Neural progenitor cell (in vitro differentiated cells): ENCODE measurements at regions not wholly inside any gene's neighbourhood (a gene's known extent, or its start where the extent isn't known, plus 50 kb on each side); places are given as distances from the start of the nearest gene placed in this dataset.

ENCODE experiments used
- CTCF ChIP-seq: fragments of 200-600 bp; sonication (generic); IDR thresholded peaks from 2 replicates; pipeline ENCODE4 v1.5.1; 2017; ENCODE audit warnings: antibody characterized with exemption, mild to moderate bottlenecking
- EZH2 ChIP-seq: fragments of 200-600 bp; sonication (generic); IDR thresholded peaks from 2 replicates; pipeline ENCODE4 v1.6.1; 2017; ENCODE audit warnings: antibody characterized with exemption, mild to moderate bottlenecking, moderate library complexity
- EZH2phosphoT487 ChIP-seq: fragments of 200-600 bp; sonication (generic); IDR thresholded peaks from 2 replicates; pipeline ENCODE4 v1.6.1; 2017; ENCODE audit warnings: antibody characterized with exemption

- TF ChIP-seq CTCF (no peak), EZH2 (no peak), EZH2phosphoT487 (no peak)
Measured at GRCh38 chr6:3987576-3987975, 91.4 kb downstream of the FAM217A start.
